Fibroblast of skin of back (primary cell): ENCODE measurements at regions not wholly inside any gene's neighbourhood (a gene's known extent, or its start where the extent isn't known, plus 50 kb on each side); places are given as distances from the start of the nearest gene placed in this dataset.

ENCODE experiments used
- DNase-seq: peaks from one replicate; pipeline ENCODE4 v3.0.0-alpha.2; 2013

- no peak for DNase-seq
Measured at GRCh38 chr10:8437896-8438295, 383.4 kb downstream of the GATA3 start.

- no peak for DNase-seq
Measured at GRCh38 chr10:8438603-8439002, 384.1 kb downstream of the GATA3 start.

GRCh38 chr10:8439040-8439439 lies 384.6 kb downstream of the GATA3 start:
- DNase-seq, result no peak

- DNase-seq, result no peak
Measured at GRCh38 chr10:8444630-8445029, 390.1 kb downstream of the GATA3 start.

GRCh38 chr10:8445353-8445752 lies 390.9 kb downstream of the GATA3 start:
- no peak for DNase-seq

GRCh38 chr10:8449909-8450308 lies 395.4 kb downstream of the GATA3 start:
- no peak for DNase-seq

- DNase-seq, result no peak
Measured at GRCh38 chr10:8453587-8453986, 399.1 kb downstream of the GATA3 start.

- DNase-seq, result no peak
Measured at GRCh38 chr10:8454357-8454756, 399.9 kb downstream of the GATA3 start.

GRCh38 chr10:8455181-8455580 lies 400.7 kb downstream of the GATA3 start:
- DNase-seq, result no peak

- DNase-seq, result no peak
Measured at GRCh38 chr10:8456386-8456785, 401.9 kb downstream of the GATA3 start.

- DNase-seq, result no peak
Measured at GRCh38 chr10:8460626-8461025, 406.1 kb downstream of the GATA3 start.

- DNase-seq, result no peak
Measured at GRCh38 chr10:8462565-8462964, 408.1 kb downstream of the GATA3 start.

GRCh38 chr10:8463853-8464252 lies 409.4 kb downstream of the GATA3 start:
- DNase-seq, result no peak

- DNase-seq, result no peak
Measured at GRCh38 chr10:8468477-8468876, 414.0 kb downstream of the GATA3 start.

GRCh38 chr10:8473205-8473604 lies 418.7 kb downstream of the GATA3 start:
- DNase-seq, result no peak

- DNase-seq, result no peak
Measured at GRCh38 chr10:8477300-8477699, 422.8 kb downstream of the GATA3 start.

GRCh38 chr10:8481718-8482504 lies 427.4 kb downstream of the GATA3 start:
- no peak for DNase-seq

GRCh38 chr10:8485032-8485431 lies 430.5 kb downstream of the GATA3 start:
- DNase-seq, result no peak

GRCh38 chr10:8487346-8487745 lies 432.9 kb downstream of the GATA3 start:
- DNase-seq, result no peak

GRCh38 chr10:8489232-8489631 lies 434.7 kb downstream of the GATA3 start:
- no peak for DNase-seq

GRCh38 chr10:8489823-8490222 lies 435.3 kb downstream of the GATA3 start:
- no peak for DNase-seq

GRCh38 chr10:8498290-8498689 lies 443.8 kb downstream of the GATA3 start:
- no peak for DNase-seq

- no peak for DNase-seq
Measured at GRCh38 chr10:8498881-8499280, 444.4 kb downstream of the GATA3 start.

- no peak for DNase-seq
Measured at GRCh38 chr10:8499312-8499711, 444.8 kb downstream of the GATA3 start.
